ENCODE measurements at regions not wholly inside any gene's neighbourhood (a gene's known extent, or its start where the extent isn't known, plus 50 kb on each side); places are given as distances from the start of the nearest gene placed in this dataset.

GRCh38 chr2:187825108-187825507 is 270.9 kb upstream of the TFPI start:
- peaks cover 0 to 7% (median 5%) of the 10 kb centered on the region in 7 donors for H3K9me3 Mint-ChIP-seq
- intact Hi-C loops (cut with micrococcal nuclease) = no loop called here
- no peak overlapping the region for H3K4me3 Mint-ChIP-seq
- H4K20me1 ChIP-seq (ENCODE audit: insufficient read depth, low read length) = no peaks in the 10 kb centered on the region
- no peak for TF ChIP-seq CTCF (IDR thresholded peaks at IDR 0.05)
- H3K36me3 Mint-ChIP-seq = no peaks in the 10 kb centered on the region
- H3K27ac ChIP-seq (ENCODE audit: low read depth in 1 of 2, low read length in 2 of 2) = no peak overlapping the region
- 88% methylated on average over 4 of the region's 12 CpGs for whole genome bisulfite sequencing (ENCODE audit: insufficient coverage)
- H2AFZ ChIP-seq (ENCODE audit: insufficient read depth, low read depth, low read length, poor library complexity, severe bottlenecking) = no peak overlapping the region
- no peaks in the 10 kb centered on the region for H3K27me3 ChIP-seq (ENCODE audit: control insufficient read depth in 2 of 2, insufficient read depth in 2 of 2, low read length in 2 of 2)
- H3K27ac Mint-ChIP-seq = no peak overlapping the region
- peaks cover 0 to 2% (median 0%) of the 10 kb centered on the region in 3 donors for H3K27me3 Mint-ChIP-seq (ENCODE audit: low read depth in 3 of 3)
- no peak overlapping the region for H3K4me2 ChIP-seq (replicated peaks; ENCODE audit: extremely low read depth, low read length, poor library complexity, severe bottlenecking)
- no peaks in the 10 kb centered on the region for H3K4me1 ChIP-seq (ENCODE audit: control insufficient read depth in 1 of 2, insufficient read depth in 2 of 2, low read length in 2 of 2)
- H3K9ac ChIP-seq (ENCODE audit: insufficient read depth, low read length, poor library complexity, severe bottlenecking) = no peak overlapping the region
- no peak overlapping the region for H3K4me3 ChIP-seq (replicated peaks in 1 of 3; ENCODE audit: low read depth in 2 of 3, low read length in 3 of 3)
- no peaks in the 10 kb centered on the region for H3K36me3 ChIP-seq (replicated peaks in 1 of 2; ENCODE audit: control insufficient read depth in 1 of 2, insufficient read depth in 2 of 2, low read length in 2 of 2)
- H3K9me3 ChIP-seq (replicated peaks in 1 of 2; ENCODE audit: control insufficient read depth in 1 of 2, insufficient read depth in 1 of 2, low read length in 2 of 2) = no peaks in the 10 kb centered on the region
- no peaks in the 10 kb centered on the region for H3K4me1 Mint-ChIP-seq
- no peak for DNase-seq
- no peaks in the 10 kb centered on the region for H3K79me2 ChIP-seq (ENCODE audit: insufficient read depth, low read length)

DNA sequence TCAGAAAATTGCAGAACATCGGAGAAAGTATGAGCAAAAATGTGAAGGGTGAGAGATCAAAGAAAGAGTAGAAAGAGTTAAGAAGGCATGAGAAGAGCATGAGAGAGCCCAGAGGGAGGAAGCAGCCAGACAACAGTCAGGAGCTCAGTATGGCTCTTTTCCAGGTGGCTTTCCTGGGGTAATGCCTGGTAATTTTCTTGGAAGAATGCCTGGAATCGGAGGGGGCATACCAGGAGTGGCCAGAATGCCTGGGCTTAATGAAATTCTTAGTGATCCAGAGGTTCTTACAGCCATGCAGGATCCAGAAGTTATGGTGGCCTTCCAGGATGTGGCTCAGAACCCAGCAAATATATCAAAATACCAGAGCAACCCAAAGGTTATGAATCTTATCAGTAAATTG is 271.8 kb upstream of the TFPI start:
- no peak overlapping the region for H3K27ac ChIP-seq (ENCODE audit: low read depth in 1 of 2, low read length in 2 of 2)
- no peak overlapping the region for H3K4me2 ChIP-seq (replicated peaks; ENCODE audit: extremely low read depth, low read length, poor library complexity, severe bottlenecking)
- no peaks in the 10 kb centered on the region for H3K36me3 ChIP-seq (replicated peaks in 1 of 2; ENCODE audit: control insufficient read depth in 1 of 2, insufficient read depth in 2 of 2, low read length in 2 of 2)
- intact Hi-C loops (cut with micrococcal nuclease) = no loop called here
- TF ChIP-seq CTCF (IDR thresholded peaks at IDR 0.05) = no peak
- WGBS (ENCODE audit: insufficient coverage) = 100% methylated on average over 1 of the region's 2 CpGs
- no peak overlapping the region for H3K4me3 ChIP-seq (replicated peaks in 1 of 3; ENCODE audit: low read depth in 2 of 3, low read length in 3 of 3)
- no peak overlapping the region for H3K9ac ChIP-seq (ENCODE audit: insufficient read depth, low read length, poor library complexity, severe bottlenecking)
- H2AFZ ChIP-seq (ENCODE audit: insufficient read depth, low read depth, low read length, poor library complexity, severe bottlenecking) = no peak overlapping the region
- no peaks in the 10 kb centered on the region for H3K36me3 Mint-ChIP-seq
- no peaks in the 10 kb centered on the region for H3K27me3 ChIP-seq (ENCODE audit: control insufficient read depth in 2 of 2, insufficient read depth in 2 of 2, low read length in 2 of 2)
- H3K4me3 Mint-ChIP-seq = no peak overlapping the region
- no peak for DNase-seq
- peaks cover 0 to 2% (median 0%) of the 10 kb centered on the region in 3 donors for H3K27me3 Mint-ChIP-seq (ENCODE audit: low read depth in 3 of 3)
- H4K20me1 ChIP-seq (ENCODE audit: insufficient read depth, low read length) = no peaks in the 10 kb centered on the region
- H3K4me1 ChIP-seq (ENCODE audit: control insufficient read depth in 1 of 2, insufficient read depth in 2 of 2, low read length in 2 of 2) = no peaks in the 10 kb centered on the region
- peaks cover 0 to 7% (median 5%) of the 10 kb centered on the region in 7 donors for H3K9me3 Mint-ChIP-seq
- H3K79me2 ChIP-seq (ENCODE audit: insufficient read depth, low read length) = no peaks in the 10 kb centered on the region
- no peaks in the 10 kb centered on the region for H3K4me1 Mint-ChIP-seq
- no peaks in the 10 kb centered on the region for H3K9me3 ChIP-seq (replicated peaks in 1 of 2; ENCODE audit: control insufficient read depth in 1 of 2, insufficient read depth in 1 of 2, low read length in 2 of 2)
- H3K27ac Mint-ChIP-seq = no peak overlapping the region

All from CD14-positive monocyte (primary cell).